Stimulated activated effector memory CD8-positive, alpha-beta T cell treated with anti-CD3 and anti-CD28 coated beads, Interleukin-12 subunit alpha, Interleukin-12 subunit beta, amount 100 ng/mL, for 72 hours (primary cell): ENCODE measurements at regions not wholly inside any gene's neighbourhood (a gene's known extent, or its start where the extent isn't known, plus 50 kb on each side); places are given as distances from the start of the nearest gene placed in this dataset.

Experiments
- ATAC-seq: fragments of 150-1000 bp; cut with Tn5 transposase; 2 replicates; pipeline ENCODE4 v1.10.0; 2021
- DNase-seq, 2 donors: peaks; one replicate each; pipeline ENCODE4 v3.0.0; 2021 to 2022; ENCODE audit warnings: low spot score in 2 of 2
- H3K27ac Mint-ChIP-seq: one replicate; pipeline ENCODE4 v1.8.0; 2022; ENCODE audit warnings: mild to moderate bottlenecking, mixed read lengths
- H3K36me3 Mint-ChIP-seq: one replicate; pipeline ENCODE4 v1.8.0; 2022; ENCODE audit warnings: mild to moderate bottlenecking, mixed read lengths
- H3K4me1 Mint-ChIP-seq: one replicate; pipeline ENCODE4 v1.8.0; 2022; ENCODE audit warnings: mixed read lengths
- H3K4me3 Mint-ChIP-seq: one replicate; pipeline ENCODE4 v1.8.0; 2022; ENCODE audit warnings: mild to moderate bottlenecking, mixed read lengths
- H3K9me3 Mint-ChIP-seq: one replicate; pipeline ENCODE4 v1.8.0; 2022; ENCODE audit warnings: mixed read lengths

- DNase-seq: no peak
- H3K36me3 Mint-ChIP-seq: no peaks in the 10 kb centered on the region
- H3K4me3 Mint-ChIP-seq: no peak overlapping the region
- no peak overlapping the region for H3K27ac Mint-ChIP-seq
- ATAC-seq: no peak
- H3K4me1 Mint-ChIP-seq: peaks cover 28% of the 10 kb centered on the region
- H3K9me3 Mint-ChIP-seq: no peaks in the 10 kb centered on the region
Measured at GRCh38 chr3:31285833-31286486, 246.8 kb upstream of the STT3B start.

GRCh38 chr3:31288224-31288623 is 244.5 kb upstream of the STT3B start:
- no peak for DNase-seq
- Mint-ChIP-seq H3K4me3 (peak overlapping the region; percentile 28), H3K4me1 (peaks cover 28% of the 10 kb centered on the region), H3K27ac (no peak overlapping the region), H3K36me3 (no peaks in the 10 kb centered on the region), H3K9me3 (no peaks in the 10 kb centered on the region)
- no peak for ATAC-seq

- no peaks in the 10 kb centered on the region for H3K36me3 Mint-ChIP-seq
- no peak overlapping the region for H3K27ac Mint-ChIP-seq
- ATAC-seq: peak; percentile 95
- peak overlapping the region; percentile 28 for H3K4me3 Mint-ChIP-seq
- peak in 1 of 2 donors; percentile 4 for DNase-seq
- peaks cover 28% of the 10 kb centered on the region for H3K4me1 Mint-ChIP-seq
- H3K9me3 Mint-ChIP-seq: no peaks in the 10 kb centered on the region
Measured at GRCh38 chr3:31288641-31289100, 244.1 kb upstream of the STT3B start.

GRCh38 chr3:31289584-31289983 is 243.1 kb upstream of the STT3B start:
- Mint-ChIP-seq H3K4me3 (no peak overlapping the region), H3K9me3 (no peaks in the 10 kb centered on the region), H3K36me3 (no peaks in the 10 kb centered on the region), H3K4me1 (peaks cover 34% of the 10 kb centered on the region), H3K27ac (no peak overlapping the region)
- DNase-seq (no peak), ATAC-seq (no peak)

GRCh38 chr3:31290046-31290445 is 242.7 kb upstream of the STT3B start:
- DNase-seq: no peak
- Mint-ChIP-seq H3K9me3 (no peaks in the 10 kb centered on the region), H3K4me3 (no peak overlapping the region), H3K4me1 (peaks cover 38% of the 10 kb centered on the region), H3K27ac (no peak overlapping the region), H3K36me3 (no peaks in the 10 kb centered on the region)
- no peak for ATAC-seq

GRCh38 chr3:31291818-31292217 is 240.9 kb upstream of the STT3B start:
- Mint-ChIP-seq H3K9me3 (no peaks in the 10 kb centered on the region), H3K27ac (no peak overlapping the region), H3K4me3 (no peak overlapping the region), H3K36me3 (no peaks in the 10 kb centered on the region), H3K4me1 (peaks cover 38% of the 10 kb centered on the region)
- ATAC-seq (no peak), DNase-seq (no peak)

- DNase-seq (no peak), ATAC-seq (peak; percentile 58)
- no peak overlapping the region for H3K27ac Mint-ChIP-seq
Measured at GRCh38 chr3:31294430-31295149, 238.1 kb upstream of the STT3B start.

GRCh38 chr3:31295150-31295765 is 237.5 kb upstream of the STT3B start:
- H3K36me3 Mint-ChIP-seq: no peaks in the 10 kb centered on the region
- ATAC-seq (no peak), DNase-seq (no peak)
- no peaks in the 10 kb centered on the region for H3K9me3 Mint-ChIP-seq
- H3K4me1 Mint-ChIP-seq: peaks cover 11% of the 10 kb centered on the region
- no peak overlapping the region for H3K4me3 Mint-ChIP-seq
- no peak overlapping the region for H3K27ac Mint-ChIP-seq

More at GRCh38 chr3:31294430-31295149, 238.1 kb upstream of the STT3B start:
- no peaks in the 10 kb centered on the region for H3K9me3 Mint-ChIP-seq
- peaks cover 18% of the 10 kb centered on the region for H3K4me1 Mint-ChIP-seq
- H3K36me3 Mint-ChIP-seq: no peaks in the 10 kb centered on the region
- H3K4me3 Mint-ChIP-seq: no peak overlapping the region

- Mint-ChIP-seq H3K4me3 (no peak overlapping the region), H3K4me1 (peaks cover 9% of the 10 kb centered on the region), H3K9me3 (no peaks in the 10 kb centered on the region), H3K27ac (no peak overlapping the region), H3K36me3 (no peaks in the 10 kb centered on the region)
- DNase-seq (no peak), ATAC-seq (no peak)
Measured at GRCh38 chr3:31297726-31298298, 234.9 kb upstream of the STT3B start.

- Mint-ChIP-seq H3K4me1 (no peaks in the 10 kb centered on the region), H3K27ac (no peak overlapping the region), H3K4me3 (no peak overlapping the region), H3K36me3 (no peaks in the 10 kb centered on the region), H3K9me3 (no peaks in the 10 kb centered on the region)
- no peak for DNase-seq
- ATAC-seq: no peak
Measured at GRCh38 chr3:31300456-31301443, 232.0 kb upstream of the STT3B start.

GRCh38 chr3:31302343-31302742 is 230.4 kb upstream of the STT3B start:
- no peak overlapping the region for H3K27ac Mint-ChIP-seq
- no peak for ATAC-seq
- H3K4me3 Mint-ChIP-seq: no peak overlapping the region
- DNase-seq: no peak
- no peaks in the 10 kb centered on the region for H3K36me3 Mint-ChIP-seq
- H3K4me1 Mint-ChIP-seq: no peaks in the 10 kb centered on the region
- no peaks in the 10 kb centered on the region for H3K9me3 Mint-ChIP-seq

- no peak overlapping the region for H3K27ac Mint-ChIP-seq
- DNase-seq (no peak), ATAC-seq (no peak)
- H3K9me3 Mint-ChIP-seq: no peaks in the 10 kb centered on the region
- H3K4me3 Mint-ChIP-seq: no peak overlapping the region
- H3K36me3 Mint-ChIP-seq: no peaks in the 10 kb centered on the region
- H3K4me1 Mint-ChIP-seq: no peaks in the 10 kb centered on the region
Measured at GRCh38 chr3:31305340-31305739, 227.4 kb upstream of the STT3B start.

- H3K4me1 Mint-ChIP-seq: no peaks in the 10 kb centered on the region
- ATAC-seq (peak; percentile 61), DNase-seq (no peak)
- H3K36me3 Mint-ChIP-seq: no peaks in the 10 kb centered on the region
- no peak overlapping the region for H3K4me3 Mint-ChIP-seq
- H3K27ac Mint-ChIP-seq: no peak overlapping the region
- no peaks in the 10 kb centered on the region for H3K9me3 Mint-ChIP-seq
Measured at GRCh38 chr3:31307131-31307785, 225.5 kb upstream of the STT3B start.

- ATAC-seq (no peak), DNase-seq (peak in 1 of 2 donors; percentile 0)
- H3K9me3 Mint-ChIP-seq: peaks cover 5% of the 10 kb centered on the region
- no peak overlapping the region for H3K27ac Mint-ChIP-seq
- no peak overlapping the region for H3K4me3 Mint-ChIP-seq
- no peaks in the 10 kb centered on the region for H3K36me3 Mint-ChIP-seq
- H3K4me1 Mint-ChIP-seq: no peaks in the 10 kb centered on the region
Measured at GRCh38 chr3:31311559-31311958, 221.2 kb upstream of the STT3B start.
